IPS-18c (cell line): ENCODE measurements at regions not wholly inside any gene's neighbourhood (a gene's known extent, or its start where the extent isn't known, plus 50 kb on each side); places are given as distances from the start of the nearest gene placed in this dataset.
"Not testable (repeated sequence)": the region's sequence is repeated elsewhere in the genome, so short reads cannot be mapped to it uniquely, and the experiment has no call there.

Experiments
- H3K4me3 ChIP-seq: 2 replicates; pipeline ENCODE4 v1.7.0; 2013; ENCODE audit warnings: low read depth, mild to moderate bottlenecking, low read length, moderate library complexity; ENCODE audit not compliant: insufficient read depth
- H3K9me3 ChIP-seq: one replicate; pipeline ENCODE4 v1.6.1; 2013; ENCODE audit warnings: mild to moderate bottlenecking, low read length, moderate library complexity; ENCODE audit not compliant: control insufficient read depth, insufficient read depth

GRCh38 chrX:1700757-1701156, 85.9 kb downstream of the ASMT start:
- H3K4me3 ChIP-seq: no peak overlapping the region
- no peaks in the 10 kb centered on the region for H3K9me3 ChIP-seq

GRCh38 chrX:1701396-1701901, 86.6 kb downstream of the ASMT start:
- H3K4me3 ChIP-seq, H3K9me3 ChIP-seq: not testable (repeated sequence)

- not testable (repeated sequence) for H3K9me3 ChIP-seq
These were observed 87.3 kb downstream of the ASMT start for GRCh38 chrX:1702142-1702541.

GRCh38 chrX:1702557-1702956, 87.7 kb downstream of the ASMT start:
- not testable (repeated sequence) for H3K4me3 ChIP-seq, H3K9me3 ChIP-seq

More at GRCh38 chrX:1702142-1702541, 87.3 kb downstream of the ASMT start:
- H3K4me3 ChIP-seq: not testable (repeated sequence)

- H3K9me3 ChIP-seq, H3K4me3 ChIP-seq: not testable (repeated sequence)
These were observed 94.4 kb downstream of the ASMT start for GRCh38 chrX:1709277-1709676.

- Histone ChIP-seq H3K9me3 (no peaks in the 10 kb centered on the region), H3K4me3 (no peak overlapping the region)
These were observed 98.4 kb downstream of the ASMT start for GRCh38 chrX:1713296-1713695.

GRCh38 chrX:1717373-1717772, 102.5 kb downstream of the ASMT start:
- H3K4me3 ChIP-seq: no peak overlapping the region
- H3K9me3 ChIP-seq: peaks cover 2% of the 10 kb centered on the region

- H3K4me3 ChIP-seq: no peak overlapping the region
- peaks cover 2% of the 10 kb centered on the region for H3K9me3 ChIP-seq
These were observed 104.4 kb downstream of the ASMT start for GRCh38 chrX:1719270-1719669.

- H3K9me3 ChIP-seq: peaks cover 2% of the 10 kb centered on the region
- H3K4me3 ChIP-seq: no peak overlapping the region
These were observed 106.0 kb downstream of the ASMT start for GRCh38 chrX:1720836-1721235.

GRCh38 chrX:1725472-1725871, 110.6 kb downstream of the ASMT start:
- peaks cover 2% of the 10 kb centered on the region for H3K9me3 ChIP-seq
- no peak overlapping the region for H3K4me3 ChIP-seq

GRCh38 chrX:1727531-1728027, 112.7 kb downstream of the ASMT start:
- Histone ChIP-seq H3K4me3 (no peak overlapping the region), H3K9me3 (no peaks in the 10 kb centered on the region)

GRCh38 chrX:1734806-1735205, 119.9 kb downstream of the ASMT start:
- no peaks in the 10 kb centered on the region for H3K9me3 ChIP-seq
- no peak overlapping the region for H3K4me3 ChIP-seq

GRCh38 chrX:1741816-1742394, 127.0 kb downstream of the ASMT start:
- Histone ChIP-seq H3K9me3 (peaks cover 2% of the 10 kb centered on the region), H3K4me3 (no peak overlapping the region)

- no peak overlapping the region for H3K4me3 ChIP-seq
- H3K9me3 ChIP-seq: peaks cover 2% of the 10 kb centered on the region
These were observed 128.2 kb downstream of the ASMT start for GRCh38 chrX:1743105-1743504.

- Histone ChIP-seq H3K9me3 (peaks cover 2% of the 10 kb centered on the region), H3K4me3 (no peak overlapping the region)
These were observed 128.8 kb downstream of the ASMT start for GRCh38 chrX:1743663-1744062.

- Histone ChIP-seq H3K9me3 (no peaks in the 10 kb centered on the region), H3K4me3 (no peak overlapping the region)
These were observed 133.5 kb downstream of the ASMT start for GRCh38 chrX:1748408-1748807.

- no peaks in the 10 kb centered on the region for H3K9me3 ChIP-seq
- H3K4me3 ChIP-seq: no peak overlapping the region
These were observed 134.6 kb downstream of the ASMT start for GRCh38 chrX:1749499-1749898.

GRCh38 chrX:1750267-1750666, 135.4 kb downstream of the ASMT start:
- Histone ChIP-seq H3K9me3 (no peaks in the 10 kb centered on the region), H3K4me3 (no peak overlapping the region)

- H3K9me3 ChIP-seq: peaks cover 2% of the 10 kb centered on the region
- no peak overlapping the region for H3K4me3 ChIP-seq
These were observed 136.9 kb downstream of the ASMT start for GRCh38 chrX:1751781-1752180.
